K562 (cell line): ENCODE measurements at regions not wholly inside any gene's neighbourhood (a gene's known extent, or its start where the extent isn't known, plus 50 kb on each side); places are given as distances from the start of the nearest gene placed in this dataset.
"Not testable (repeated sequence)": the region's sequence is repeated elsewhere in the genome, so short reads cannot be mapped to it uniquely, and the experiment has no call there.

ENCODE experiments used
- HMG20B ChIP-seq: fragments of 250-450 bp; sonication (Bioruptor Pico); IDR thresholded peaks from 2 replicates; pipeline ENCODE4 v1.5.0; 2021; ENCODE audit warnings: mild to moderate bottlenecking
- HNRNPUL1 ChIP-seq: fragments of 200-400 bp; formaldehyde crosslinking; IDR thresholded peaks from 2 replicates; pipeline ENCODE4 v1.6.1; 2017; ENCODE audit warnings: low read length

- TF ChIP-seq HNRNPUL1, HMG20B: not testable (repeated sequence)
These were observed 101.0 kb downstream of the SMC2 start for GRCh38 chr9:104195142-104195541.
